Activated naive CD4-positive, alpha-beta T cell treated with Interleukin-2 at 50 U/mL for 16 hours (primary cell): ENCODE measurements at regions not wholly inside any gene's neighbourhood (a gene's known extent, or its start where the extent isn't known, plus 50 kb on each side); places are given as distances from the start of the nearest gene placed in this dataset.

Experiments
- DNase-seq: peaks from one replicate; pipeline ENCODE4 v3.0.0-alpha.2; 2020

DNA sequence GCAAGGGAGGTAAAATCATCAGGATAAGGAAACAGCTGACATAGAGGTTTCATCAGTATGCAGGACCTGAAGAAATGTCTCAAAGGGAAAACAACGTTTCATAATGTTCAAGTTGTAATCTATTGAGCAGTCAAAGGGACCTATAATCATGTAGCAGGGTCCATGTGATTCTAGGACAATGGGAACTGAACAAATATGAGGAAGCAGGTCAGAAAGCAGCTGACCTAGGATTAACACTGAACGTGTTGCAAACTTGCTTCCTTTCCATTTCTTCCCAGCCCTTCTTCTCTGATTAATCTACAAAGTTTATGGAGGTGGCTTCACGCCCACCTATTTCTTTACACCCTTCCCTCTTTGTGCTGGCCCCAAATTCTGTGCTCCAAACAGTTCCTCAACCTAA lies 256.9 kb upstream of the AKR1E2 start:
- DNase-seq: no peak

- no peak for DNase-seq
Observed at GRCh38 chr10:4568731-4569130, 257.3 kb upstream of the AKR1E2 start.

DNA sequence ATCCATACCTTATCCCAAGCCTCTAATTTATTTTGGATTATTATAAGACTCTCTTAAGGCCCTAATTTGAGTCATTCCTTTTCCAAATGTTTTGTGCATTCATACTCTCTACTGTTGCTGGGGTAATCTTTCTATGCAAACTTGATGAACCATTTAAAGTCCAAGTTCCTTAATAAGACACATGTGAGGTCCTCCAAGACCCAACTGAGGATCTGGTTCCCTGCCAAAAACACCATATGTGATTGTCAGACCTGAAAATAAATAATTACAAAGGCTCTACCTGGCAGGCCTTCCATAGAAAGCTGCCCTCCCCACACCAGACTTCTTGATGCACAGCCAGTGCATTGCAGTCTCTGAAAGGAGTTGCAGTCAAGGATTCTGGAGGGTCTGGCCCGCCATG lies 257.9 kb upstream of the AKR1E2 start:
- no peak for DNase-seq

DNA sequence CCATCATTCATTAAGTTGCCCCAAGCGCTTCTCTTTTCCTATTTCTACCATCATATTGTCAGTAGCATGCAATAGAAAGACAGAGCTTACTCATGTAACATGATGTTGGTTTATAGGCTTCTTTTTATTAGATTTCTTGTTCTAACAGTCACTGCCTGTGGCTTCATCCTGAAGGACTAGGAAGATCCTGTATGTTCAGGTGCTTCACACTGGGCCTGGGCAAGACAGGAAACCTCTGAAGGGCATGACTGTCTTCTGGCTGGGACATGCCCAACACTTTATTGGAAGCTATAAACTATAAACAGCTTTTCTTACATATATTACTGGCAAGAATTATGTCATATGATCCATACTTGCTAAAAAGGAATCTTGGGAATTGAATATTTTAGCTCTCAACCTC lies 258.4 kb upstream of the AKR1E2 start:
- no peak for DNase-seq

DNA sequence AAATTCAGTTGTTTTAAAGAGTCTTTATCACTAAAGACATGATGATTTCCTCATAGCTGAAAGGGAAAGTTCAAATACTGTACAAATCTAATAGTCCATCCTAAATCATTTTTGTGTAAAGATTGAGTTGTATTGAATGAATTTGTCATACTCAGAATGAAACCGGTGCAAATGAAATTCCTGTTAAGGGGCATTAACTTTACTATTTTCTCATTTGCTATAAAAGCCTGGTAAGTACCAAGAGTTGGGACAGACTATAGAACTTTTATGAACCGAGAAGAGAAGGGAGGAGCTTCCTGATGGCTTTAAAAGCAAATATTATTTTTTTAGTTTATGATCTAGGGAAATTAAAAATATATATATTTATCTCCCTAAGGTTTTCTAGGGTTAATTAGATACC lies 260.0 kb upstream of the AKR1E2 start:
- no peak for DNase-seq

DNA sequence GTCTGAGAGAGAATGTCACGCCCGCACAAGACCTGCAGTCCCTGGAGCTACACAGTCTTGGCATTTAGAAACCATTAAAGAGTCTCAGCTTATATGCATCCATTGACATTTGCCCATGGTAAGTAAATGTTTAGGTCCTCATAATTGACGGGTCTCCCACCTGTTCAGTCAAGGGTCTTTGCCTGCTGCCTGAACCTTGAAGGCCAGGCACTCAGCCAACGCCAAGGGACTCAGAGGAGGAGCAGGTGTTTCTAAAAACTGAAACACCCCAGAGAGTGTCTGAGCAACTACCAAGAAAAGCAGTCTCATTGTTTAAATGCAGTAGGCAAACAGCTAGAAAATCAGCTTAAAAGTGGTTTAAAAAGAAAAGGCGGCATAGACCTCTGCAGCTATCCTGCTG lies 264.7 kb upstream of the AKR1E2 start:
- DNase-seq: no peak

DNA sequence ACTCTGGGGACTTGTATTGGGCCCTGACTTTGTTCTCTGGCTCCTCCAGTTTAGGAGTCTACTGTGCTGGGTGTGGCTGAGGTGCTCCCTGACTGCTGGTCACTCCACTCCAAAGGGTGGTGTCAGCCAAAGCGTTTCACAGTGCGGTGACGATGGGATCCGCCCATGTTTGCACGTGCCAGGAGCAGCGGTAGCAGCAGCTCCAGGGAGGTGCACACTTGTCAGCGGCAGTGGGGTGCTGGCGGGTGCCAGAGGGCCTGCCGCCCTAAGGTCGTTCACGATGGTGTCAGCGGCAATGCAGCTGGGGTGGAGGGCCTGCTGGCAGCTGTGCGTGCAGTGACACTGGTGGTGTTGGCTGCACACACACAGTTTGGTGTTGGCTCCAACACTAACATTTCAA lies 268.5 kb upstream of the AKR1E2 start:
- no peak for DNase-seq

DNA sequence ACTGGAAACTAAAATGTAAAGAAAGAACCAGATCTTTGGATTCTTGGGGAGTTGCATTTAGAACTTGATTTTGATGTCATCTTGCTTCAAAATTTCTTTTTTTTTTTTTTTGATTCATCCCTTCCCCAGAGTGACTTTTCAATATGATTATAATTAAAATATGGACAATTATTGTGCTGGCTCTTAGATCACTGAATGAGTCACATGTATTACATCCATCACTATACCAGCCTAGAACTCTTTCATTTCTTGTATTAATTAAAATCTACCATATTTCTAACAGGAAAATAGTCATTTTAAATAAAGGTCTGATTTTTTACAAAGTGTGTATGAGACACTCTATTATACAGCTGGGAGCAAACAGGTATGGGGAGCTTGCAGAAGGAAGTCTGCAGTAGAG lies 269.5 kb upstream of the AKR1E2 start:
- no peak for DNase-seq

- DNase-seq: no peak
Observed at GRCh38 chr10:4555920-4556319, 270.1 kb upstream of the AKR1E2 start.

GRCh38 chr10:4549139-4549653 lies 276.8 kb upstream of the AKR1E2 start:
- no peak for DNase-seq

DNA sequence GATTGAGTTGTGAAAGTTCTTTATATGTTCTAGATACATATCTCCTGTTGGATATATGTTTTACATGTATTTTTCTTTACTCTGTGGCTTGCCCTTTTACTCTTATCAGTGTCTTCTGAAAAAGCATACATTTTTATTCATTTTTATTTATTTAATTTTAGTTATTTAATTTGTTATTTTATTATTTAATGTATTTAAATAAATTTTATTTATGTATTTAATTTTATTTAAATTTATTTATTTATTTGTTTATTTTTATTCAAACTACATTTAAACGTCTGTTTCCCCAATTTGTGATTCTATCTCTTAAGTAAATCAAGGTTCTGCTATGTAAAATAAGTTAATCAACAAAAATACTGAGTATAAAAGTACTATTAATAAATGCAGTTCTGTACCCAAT lies 279.1 kb upstream of the AKR1E2 start:
- no peak for DNase-seq

DNA sequence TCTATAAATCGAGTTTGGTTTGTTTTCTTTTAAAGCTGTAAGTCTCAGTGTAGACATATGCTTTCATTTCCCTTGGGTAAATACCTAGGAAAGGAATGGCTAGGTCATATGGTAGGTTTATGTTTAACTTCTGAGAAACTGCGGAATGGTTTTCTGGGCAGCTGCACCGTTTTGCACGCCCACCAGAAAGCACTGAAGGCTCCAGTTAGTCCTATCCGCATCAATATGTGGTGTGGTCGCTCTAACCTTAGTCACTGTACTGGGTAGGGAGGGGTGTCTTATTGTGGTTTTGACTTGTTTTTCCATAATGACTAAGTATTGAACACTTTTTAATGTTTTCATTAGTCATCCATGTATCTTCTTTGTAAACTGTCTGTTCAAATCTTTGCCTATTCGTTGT lies 279.5 kb upstream of the AKR1E2 start:
- peak; percentile 63 for DNase-seq

- DNase-seq: no peak
Observed at GRCh38 chr10:4545062-4545461, 280.9 kb upstream of the AKR1E2 start.

DNA sequence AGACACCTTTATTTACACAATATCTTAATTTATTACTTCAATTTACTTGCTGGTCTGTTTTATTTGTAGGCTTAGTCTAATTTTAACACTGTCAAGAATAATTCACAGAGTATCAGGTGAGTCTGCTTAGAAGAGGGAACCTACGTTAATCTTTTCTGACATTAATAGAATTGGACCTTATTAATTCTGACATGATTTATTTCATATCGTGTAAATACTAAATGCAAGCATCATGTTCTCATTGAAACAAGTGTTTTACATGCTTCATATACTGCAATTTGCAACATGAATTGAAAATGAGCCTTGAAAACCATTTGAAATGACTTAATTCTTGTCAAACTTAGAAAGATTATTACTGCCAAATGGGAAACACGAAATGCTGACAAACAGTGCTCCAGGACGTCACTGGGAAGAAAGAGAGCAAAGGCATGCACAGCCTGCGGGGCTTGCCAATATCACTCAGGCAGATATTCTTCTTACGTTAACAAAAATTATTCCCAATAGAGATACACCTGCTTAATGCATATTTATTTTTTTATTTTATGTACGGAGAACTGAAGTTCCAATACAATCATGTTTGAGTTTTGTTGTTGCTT lies 282.0 kb upstream of the AKR1E2 start:
- DNase-seq: no peak

DNA sequence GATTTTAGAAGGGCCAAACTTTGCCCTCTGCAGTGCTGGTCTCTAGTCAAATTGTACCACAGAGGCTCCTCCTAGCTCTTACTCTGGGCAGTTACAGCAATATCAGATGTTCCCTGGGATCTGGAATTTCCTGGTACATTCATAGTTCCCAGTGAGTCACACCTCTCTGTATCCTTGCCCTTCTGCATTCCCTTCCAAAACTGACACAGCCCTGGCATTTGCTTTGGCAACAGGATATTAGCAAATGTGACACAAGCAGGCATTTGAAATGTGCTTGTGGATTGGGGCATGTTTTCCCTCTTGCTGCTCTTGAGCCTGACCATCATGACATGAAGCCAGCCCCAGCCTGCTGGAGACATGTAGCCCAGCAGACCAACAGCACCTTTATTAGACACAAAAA lies 284.7 kb upstream of the AKR1E2 start:
- DNase-seq: no peak

DNA sequence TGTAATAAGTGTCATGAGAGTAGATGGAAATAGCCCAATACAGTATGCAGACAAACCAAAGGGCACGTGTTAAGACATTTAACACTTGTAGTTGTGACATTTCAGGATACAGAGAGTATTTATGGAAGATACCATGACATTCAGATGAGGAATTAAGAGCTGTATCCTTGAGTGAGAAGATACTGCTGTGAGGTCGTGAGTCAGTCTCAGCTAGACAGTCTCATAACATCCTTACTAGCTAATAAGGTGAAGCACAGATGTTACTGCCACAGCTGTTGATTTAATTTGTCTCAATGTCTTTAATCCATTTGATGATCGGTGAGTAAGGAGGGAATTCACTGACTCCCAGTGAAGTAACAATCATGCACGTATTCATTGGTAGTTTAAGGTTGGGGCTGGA lies 288.0 kb upstream of the AKR1E2 start:
- no peak for DNase-seq

- DNase-seq: no peak
Observed at GRCh38 chr10:4535521-4535920, 290.5 kb upstream of the AKR1E2 start.

- no peak for DNase-seq
Observed at GRCh38 chr10:4533621-4534020, 292.4 kb upstream of the AKR1E2 start.

- no peak for DNase-seq
Observed at GRCh38 chr10:4532976-4533375, 293.0 kb upstream of the AKR1E2 start.

GRCh38 chr10:4532467-4532866 lies 293.5 kb upstream of the AKR1E2 start:
- no peak for DNase-seq

GRCh38 chr10:4532011-4532410 lies 294.0 kb upstream of the AKR1E2 start:
- DNase-seq: no peak

GRCh38 chr10:4529266-4529665 lies 296.7 kb upstream of the AKR1E2 start:
- no peak for DNase-seq

DNA sequence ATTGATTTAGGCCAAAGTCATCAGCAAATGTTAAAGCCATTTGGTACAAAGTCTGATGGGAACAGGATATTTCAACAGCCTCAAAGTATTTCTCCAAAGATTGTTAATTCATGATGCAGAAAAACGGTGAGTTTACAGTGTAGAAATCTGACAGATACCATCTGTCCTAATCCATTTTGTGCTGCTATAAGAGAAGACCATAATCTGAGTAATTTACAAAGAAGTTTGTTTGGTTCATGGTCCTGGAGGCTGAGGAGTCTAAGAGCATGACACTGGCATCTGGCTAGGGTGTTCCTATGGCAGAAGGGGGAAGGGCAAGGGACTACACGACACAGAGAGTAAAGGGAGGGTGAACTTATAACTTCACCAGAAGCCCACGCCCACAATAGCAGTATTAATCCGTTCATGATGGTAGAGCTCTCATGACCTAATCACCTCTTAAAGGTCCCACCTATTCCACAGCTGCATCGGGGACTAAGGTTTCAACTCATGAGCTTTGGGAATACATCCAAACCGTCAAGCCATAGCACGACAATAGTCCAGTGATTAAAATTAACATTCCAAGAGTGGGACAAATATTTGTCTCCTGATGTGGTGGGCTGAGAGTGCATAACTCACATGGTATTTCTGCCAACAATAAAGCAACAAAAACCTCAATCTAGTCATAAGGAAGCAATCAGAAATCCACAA lies 298.6 kb upstream of the AKR1E2 start:
- no peak for DNase-seq

GRCh38 chr10:4526311-4526731 lies 299.7 kb upstream of the AKR1E2 start:
- DNase-seq: no peak

GRCh38 chr10:4525103-4525502 lies 300.9 kb upstream of the AKR1E2 start:
- no peak for DNase-seq
